ENCODE measurements at regions not wholly inside any gene's neighbourhood (a gene's known extent, or its start where the extent isn't known, plus 50 kb on each side); places are given as distances from the start of the nearest gene placed in this dataset.

- no peaks in the 10 kb centered on the region for H3K36me3 ChIP-seq (ENCODE audit: control insufficient read depth in 1 of 2, insufficient read depth in 2 of 2, low read length in 2 of 2)
- no peaks in the 10 kb centered on the region for H3K27me3 ChIP-seq (ENCODE audit: low read depth, low read length)
- no peak overlapping the region for H3K4me3 ChIP-seq (ENCODE audit: low read depth in 1 of 2, low read length in 2 of 2)
- H3K27ac ChIP-seq (ENCODE audit: low read length): no peak overlapping the region
- H3K4me1 ChIP-seq (ENCODE audit: control insufficient read depth in 1 of 2, insufficient read depth in 2 of 2, low read length in 2 of 2): no peaks in the 10 kb centered on the region
- no peaks in the 10 kb centered on the region for H3K9me3 ChIP-seq (ENCODE audit: control insufficient read depth in 1 of 2, low read length in 2 of 2)
These were observed 570.4 kb upstream of the SEL1L start for GRCh38 chr14:82104013-82104412.

- H3K9me3 ChIP-seq (ENCODE audit: control insufficient read depth in 1 of 2, low read length in 2 of 2): no peaks in the 10 kb centered on the region
- H3K4me3 ChIP-seq (ENCODE audit: low read depth in 1 of 2, low read length in 2 of 2): no peak overlapping the region
- H3K4me1 ChIP-seq (ENCODE audit: control insufficient read depth in 1 of 2, insufficient read depth in 2 of 2, low read length in 2 of 2): no peaks in the 10 kb centered on the region
- H3K36me3 ChIP-seq (ENCODE audit: control insufficient read depth in 1 of 2, insufficient read depth in 2 of 2, low read length in 2 of 2): no peaks in the 10 kb centered on the region
- no peaks in the 10 kb centered on the region for H3K27me3 ChIP-seq (ENCODE audit: low read depth, low read length)
- no peak overlapping the region for H3K27ac ChIP-seq (ENCODE audit: low read length)
These were observed 578.7 kb upstream of the SEL1L start for GRCh38 chr14:82112210-82112839.

DNA sequence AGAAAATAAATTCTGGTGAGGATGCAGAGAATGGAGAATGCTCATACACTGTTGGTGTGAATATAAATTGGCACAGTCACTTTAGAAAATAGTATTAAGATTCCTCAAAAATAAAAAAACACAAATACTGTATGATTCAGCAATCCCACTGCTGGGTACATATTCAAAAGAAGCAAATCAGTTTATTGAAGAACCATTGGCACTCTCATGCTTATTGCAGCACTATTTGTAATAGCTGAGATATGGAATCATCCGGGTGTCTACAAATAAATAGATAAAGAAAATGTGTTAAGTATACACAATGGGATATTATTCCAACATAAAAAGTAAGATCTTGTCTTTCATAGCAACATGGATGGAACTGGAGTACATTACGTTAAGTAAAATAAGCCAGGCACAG is 579.4 kb upstream of the SEL1L start:
- Histone ChIP-seq H3K9me3 (ENCODE audit: control insufficient read depth in 1 of 2, low read length in 2 of 2) (peaks cover 0 to 4% of the 10 kb centered on the region in 2 donors), H3K36me3 (ENCODE audit: control insufficient read depth in 1 of 2, insufficient read depth in 2 of 2, low read length in 2 of 2) (no peaks in the 10 kb centered on the region), H3K27me3 (ENCODE audit: low read depth, low read length) (no peaks in the 10 kb centered on the region), H3K27ac (ENCODE audit: low read length) (no peak overlapping the region), H3K4me3 (ENCODE audit: low read depth in 1 of 2, low read length in 2 of 2) (no peak overlapping the region), H3K4me1 (ENCODE audit: control insufficient read depth in 1 of 2, insufficient read depth in 2 of 2, low read length in 2 of 2) (no peaks in the 10 kb centered on the region)

GRCh38 chr14:82113710-82114109 is 580.1 kb upstream of the SEL1L start:
- no peaks in the 10 kb centered on the region for H3K36me3 ChIP-seq (ENCODE audit: control insufficient read depth in 1 of 2, insufficient read depth in 2 of 2, low read length in 2 of 2)
- H3K4me1 ChIP-seq (ENCODE audit: control insufficient read depth in 1 of 2, insufficient read depth in 2 of 2, low read length in 2 of 2): no peaks in the 10 kb centered on the region
- peaks cover 0 to 6% of the 10 kb centered on the region in 2 donors for H3K9me3 ChIP-seq (ENCODE audit: control insufficient read depth in 1 of 2, low read length in 2 of 2)
- no peak overlapping the region for H3K4me3 ChIP-seq (ENCODE audit: low read depth in 1 of 2, low read length in 2 of 2)
- H3K27me3 ChIP-seq (ENCODE audit: low read depth, low read length): no peaks in the 10 kb centered on the region
- H3K27ac ChIP-seq (ENCODE audit: low read length): no peak overlapping the region

DNA sequence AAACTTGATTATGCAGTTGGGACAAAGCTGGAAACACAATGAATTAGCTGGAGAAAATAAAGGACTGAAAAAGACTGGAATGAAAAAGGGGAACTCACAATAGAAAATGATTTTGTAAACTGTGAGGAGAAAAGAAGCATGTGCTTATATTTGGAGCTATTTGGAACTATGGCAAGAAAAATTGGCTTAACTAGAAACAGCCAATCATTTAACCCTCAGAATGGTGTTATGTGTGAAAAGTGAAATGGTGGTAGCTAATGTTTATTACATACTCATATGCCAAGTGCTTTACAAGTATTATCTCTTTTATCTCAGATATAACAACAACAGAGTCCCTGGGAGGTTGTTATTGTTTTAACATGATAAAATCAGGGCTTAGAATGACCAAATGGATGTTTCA is 583.1 kb upstream of the SEL1L start:
- no peaks in the 10 kb centered on the region for H3K27me3 ChIP-seq (ENCODE audit: low read depth, low read length)
- H3K4me3 ChIP-seq (ENCODE audit: low read depth in 1 of 2, low read length in 2 of 2): no peak overlapping the region
- H3K27ac ChIP-seq (ENCODE audit: low read length): no peak overlapping the region
- H3K9me3 ChIP-seq (ENCODE audit: control insufficient read depth in 1 of 2, low read length in 2 of 2): peaks cover 0 to 6% of the 10 kb centered on the region in 2 donors
- no peaks in the 10 kb centered on the region for H3K36me3 ChIP-seq (ENCODE audit: control insufficient read depth in 1 of 2, insufficient read depth in 2 of 2, low read length in 2 of 2)
- no peaks in the 10 kb centered on the region for H3K4me1 ChIP-seq (ENCODE audit: control insufficient read depth in 1 of 2, insufficient read depth in 2 of 2, low read length in 2 of 2)

- H3K4me1 ChIP-seq (ENCODE audit: control insufficient read depth in 1 of 2, insufficient read depth in 2 of 2, low read length in 2 of 2): no peaks in the 10 kb centered on the region
- H3K4me3 ChIP-seq (ENCODE audit: low read depth in 1 of 2, low read length in 2 of 2): no peak overlapping the region
- no peaks in the 10 kb centered on the region for H3K27me3 ChIP-seq (ENCODE audit: low read depth, low read length)
- no peaks in the 10 kb centered on the region for H3K36me3 ChIP-seq (ENCODE audit: control insufficient read depth in 1 of 2, insufficient read depth in 2 of 2, low read length in 2 of 2)
- no peak overlapping the region for H3K27ac ChIP-seq (ENCODE audit: low read length)
- peaks cover 0 to 5% of the 10 kb centered on the region in 2 donors for H3K9me3 ChIP-seq (ENCODE audit: control insufficient read depth in 1 of 2, low read length in 2 of 2)
These were observed 589.0 kb upstream of the SEL1L start for GRCh38 chr14:82122655-82123054.

- Histone ChIP-seq H3K27ac (ENCODE audit: low read length) (no peak overlapping the region), H3K4me1 (ENCODE audit: control insufficient read depth in 1 of 2, insufficient read depth in 2 of 2, low read length in 2 of 2) (no peaks in the 10 kb centered on the region), H3K27me3 (ENCODE audit: low read depth, low read length) (no peaks in the 10 kb centered on the region)
These were observed 590.9 kb upstream of the SEL1L start for GRCh38 chr14:82124511-82124910.

GRCh38 chr14:82126006-82126405 is 592.4 kb upstream of the SEL1L start:
- Histone ChIP-seq H3K36me3 (ENCODE audit: control insufficient read depth in 1 of 2, insufficient read depth in 2 of 2, low read length in 2 of 2) (no peaks in the 10 kb centered on the region), H3K4me3 (ENCODE audit: low read depth in 1 of 2, low read length in 2 of 2) (no peak overlapping the region), H3K4me1 (ENCODE audit: control insufficient read depth in 1 of 2, insufficient read depth in 2 of 2, low read length in 2 of 2) (no peaks in the 10 kb centered on the region), H3K27ac (ENCODE audit: low read length) (no peak overlapping the region), H3K27me3 (ENCODE audit: low read depth, low read length) (no peaks in the 10 kb centered on the region), H3K9me3 (ENCODE audit: control insufficient read depth in 1 of 2, low read length in 2 of 2) (no peaks in the 10 kb centered on the region)

More at GRCh38 chr14:82124511-82124910, 590.9 kb upstream of the SEL1L start:
- Histone ChIP-seq H3K9me3 (ENCODE audit: control insufficient read depth in 1 of 2, low read length in 2 of 2) (no peaks in the 10 kb centered on the region), H3K4me3 (ENCODE audit: low read depth in 1 of 2, low read length in 2 of 2) (no peak overlapping the region), H3K36me3 (ENCODE audit: control insufficient read depth in 1 of 2, insufficient read depth in 2 of 2, low read length in 2 of 2) (no peaks in the 10 kb centered on the region)

GRCh38 chr14:82134411-82134810 is 600.8 kb upstream of the SEL1L start:
- Histone ChIP-seq H3K27me3 (ENCODE audit: low read depth, low read length) (no peaks in the 10 kb centered on the region), H3K36me3 (ENCODE audit: control insufficient read depth in 1 of 2, insufficient read depth in 2 of 2, low read length in 2 of 2) (no peaks in the 10 kb centered on the region), H3K4me3 (ENCODE audit: low read depth in 1 of 2, low read length in 2 of 2) (no peak overlapping the region), H3K9me3 (ENCODE audit: control insufficient read depth in 1 of 2, low read length in 2 of 2) (no peaks in the 10 kb centered on the region), H3K4me1 (ENCODE audit: control insufficient read depth in 1 of 2, insufficient read depth in 2 of 2, low read length in 2 of 2) (no peaks in the 10 kb centered on the region), H3K27ac (ENCODE audit: low read length) (no peak overlapping the region)

DNA sequence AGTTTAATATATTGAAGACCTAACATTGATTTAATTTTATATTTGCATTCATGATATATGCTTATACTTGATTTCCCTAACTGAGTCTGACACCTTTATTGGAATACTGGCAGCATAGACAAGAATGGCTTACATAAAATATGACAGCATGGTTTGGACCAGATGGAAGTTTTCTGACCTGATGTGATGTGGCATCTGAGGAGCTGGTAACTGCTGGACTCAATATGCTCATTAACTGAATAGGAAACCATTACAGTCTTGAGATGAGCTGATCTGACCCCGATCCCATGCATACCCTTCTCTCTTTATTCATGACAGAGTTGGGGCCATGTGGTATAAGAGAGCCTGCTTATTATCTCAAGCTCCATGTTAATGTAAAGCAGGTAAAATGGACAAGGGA is 604.8 kb upstream of the SEL1L start:
- Histone ChIP-seq H3K4me3 (ENCODE audit: low read depth in 1 of 2, low read length in 2 of 2) (no peak overlapping the region), H3K36me3 (ENCODE audit: control insufficient read depth in 1 of 2, insufficient read depth in 2 of 2, low read length in 2 of 2) (no peaks in the 10 kb centered on the region), H3K9me3 (ENCODE audit: control insufficient read depth in 1 of 2, low read length in 2 of 2) (peaks cover 0 to 12% of the 10 kb centered on the region in 2 donors), H3K27me3 (ENCODE audit: low read depth, low read length) (no peaks in the 10 kb centered on the region), H3K4me1 (ENCODE audit: control insufficient read depth in 1 of 2, insufficient read depth in 2 of 2, low read length in 2 of 2) (no peaks in the 10 kb centered on the region), H3K27ac (ENCODE audit: low read length) (no peak overlapping the region)

- Histone ChIP-seq H3K36me3 (ENCODE audit: control insufficient read depth in 1 of 2, insufficient read depth in 2 of 2, low read length in 2 of 2) (no peaks in the 10 kb centered on the region), H3K27ac (ENCODE audit: low read length) (no peak overlapping the region), H3K27me3 (ENCODE audit: low read depth, low read length) (no peaks in the 10 kb centered on the region), H3K9me3 (ENCODE audit: control insufficient read depth in 1 of 2, low read length in 2 of 2) (peaks cover 0 to 2% of the 10 kb centered on the region in 2 donors), H3K4me3 (ENCODE audit: low read depth in 1 of 2, low read length in 2 of 2) (no peak overlapping the region), H3K4me1 (ENCODE audit: control insufficient read depth in 1 of 2, insufficient read depth in 2 of 2, low read length in 2 of 2) (no peaks in the 10 kb centered on the region)
These were observed 613.2 kb upstream of the SEL1L start for GRCh38 chr14:82146846-82147245.

GRCh38 chr14:82153689-82154088 is 620.0 kb upstream of the SEL1L start:
- Histone ChIP-seq H3K27ac (ENCODE audit: low read length) (no peak overlapping the region), H3K4me1 (ENCODE audit: control insufficient read depth in 1 of 2, insufficient read depth in 2 of 2, low read length in 2 of 2) (no peaks in the 10 kb centered on the region), H3K27me3 (ENCODE audit: low read depth, low read length) (no peaks in the 10 kb centered on the region), H3K36me3 (ENCODE audit: control insufficient read depth in 1 of 2, insufficient read depth in 2 of 2, low read length in 2 of 2) (no peaks in the 10 kb centered on the region), H3K9me3 (ENCODE audit: control insufficient read depth in 1 of 2, low read length in 2 of 2) (no peaks in the 10 kb centered on the region), H3K4me3 (ENCODE audit: low read depth in 1 of 2, low read length in 2 of 2) (no peak overlapping the region)
